ENCODE measurements at regions not wholly inside any gene's neighbourhood (a gene's known extent, or its start where the extent isn't known, plus 50 kb on each side); places are given as distances from the start of the nearest gene placed in this dataset.

- H3K4me3 ChIP-seq (ENCODE audit: low read length), result no peak overlapping the region
- TF ChIP-seq CTCF (conservative IDR thresholded peaks at IDR 0.05; ENCODE audit: low read depth, low read length), result no peak
- no peak for DNase-seq (ENCODE audit: low read depth)
Observed at GRCh38 chr3:194225418-194225812, 89.5 kb downstream of the HES1 start.

GRCh38 chr3:194225988-194226663, 90.2 kb downstream of the HES1 start:
- DNase-seq (ENCODE audit: low read depth), result no peak

GRCh38 chr3:194231929-194232832, 96.2 kb downstream of the HES1 start:
- TF ChIP-seq CTCF (conservative IDR thresholded peaks at IDR 0.05; ENCODE audit: low read depth, low read length), result no peak
- no peak for DNase-seq (ENCODE audit: low read depth)
- no peak overlapping the region for H3K4me3 ChIP-seq (ENCODE audit: low read length)

More at GRCh38 chr3:194225988-194226663, 90.2 kb downstream of the HES1 start:
- no peak for TF ChIP-seq CTCF (conservative IDR thresholded peaks at IDR 0.05; ENCODE audit: low read depth, low read length)
- no peak overlapping the region for H3K4me3 ChIP-seq (ENCODE audit: low read length)

- DNase-seq (ENCODE audit: low read depth), result no peak
- TF ChIP-seq CTCF (conservative IDR thresholded peaks at IDR 0.05; ENCODE audit: low read depth, low read length), result no peak
- H3K4me3 ChIP-seq (ENCODE audit: low read length), result no peak overlapping the region
Observed at GRCh38 chr3:194233150-194233549, 97.2 kb downstream of the HES1 start.

GRCh38 chr3:194235160-194235559, 99.2 kb downstream of the HES1 start:
- TF ChIP-seq CTCF (conservative IDR thresholded peaks at IDR 0.05; ENCODE audit: low read depth, low read length), result no peak
- no peak for DNase-seq (ENCODE audit: low read depth)
- no peak overlapping the region for H3K4me3 ChIP-seq (ENCODE audit: low read length)

GRCh38 chr3:194237110-194237509, 101.2 kb downstream of the HES1 start:
- TF ChIP-seq CTCF (conservative IDR thresholded peaks at IDR 0.05; ENCODE audit: low read depth, low read length), result no peak
- H3K4me3 ChIP-seq (ENCODE audit: low read length), result no peak overlapping the region
- DNase-seq (ENCODE audit: low read depth), result no peak

All from retinal pigment epithelial cell (primary cell).